ENCODE measurements at regions not wholly inside any gene's neighbourhood (a gene's known extent, or its start where the extent isn't known, plus 50 kb on each side); places are given as distances from the start of the nearest gene placed in this dataset.

DNA sequence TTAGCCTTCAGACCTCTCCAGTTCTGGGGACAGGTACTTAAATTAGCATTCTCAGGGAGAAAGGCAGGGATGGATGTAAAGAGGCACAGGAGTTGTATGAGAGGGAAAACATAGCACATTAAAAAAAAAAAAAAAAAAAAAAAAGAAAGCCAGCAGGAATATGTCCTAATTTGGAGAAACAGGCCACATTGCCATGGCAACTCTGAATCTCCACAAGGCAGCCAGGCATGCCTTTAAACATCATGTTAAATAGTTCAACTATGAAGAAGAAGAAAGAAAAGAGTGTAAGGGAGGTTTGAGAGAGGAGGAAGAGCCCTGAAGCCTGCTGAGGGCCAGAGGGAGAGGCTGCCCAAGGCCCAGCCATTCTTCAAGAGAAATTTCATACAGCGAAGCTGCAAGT lies 145.8 kb downstream of the GRIN2B start:
- POLR2A ChIA-PET = no interaction called here

DNA sequence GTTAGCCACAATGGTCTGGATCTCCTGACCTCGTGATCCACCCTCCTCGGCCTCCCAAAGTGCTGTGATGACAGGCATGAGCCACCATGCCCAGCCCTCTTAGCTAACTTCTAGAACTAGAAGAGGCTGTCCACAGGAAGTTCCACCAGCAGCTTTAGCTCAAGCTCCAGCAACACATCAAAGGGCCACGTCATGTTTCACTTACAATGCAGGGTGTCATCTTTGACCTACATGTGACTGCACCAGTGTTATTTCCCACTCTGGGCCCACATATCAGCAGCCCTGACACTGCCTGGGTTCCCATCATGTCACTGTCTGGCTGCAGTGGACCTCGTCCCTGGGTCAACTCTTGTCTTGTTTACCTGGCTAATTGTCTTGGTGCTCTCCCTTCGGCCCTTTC lies 147.2 kb downstream of the GRIN2B start:
- no peak overlapping the region for H3K27ac ChIP-seq
- WGBS (ENCODE audit: missing lambda C conversion rate) = 68% methylated on average over 5 of the region's 5 CpGs
- H3K4me2 ChIP-seq = no peak overlapping the region
- TF ChIP-seq CBX2 (IDR thresholded peaks at IDR 0.05; ENCODE audit: borderline replicate concordance, low read depth) (no peak), TFCP2L1 (CRISPR knock-in tag; IDR thresholded peaks at IDR 0.05) (no peak), ZFP36 (IDR thresholded peaks at IDR 0.05; ENCODE audit: borderline replicate concordance, partially characterized antibody) (no peak), CBX8 (IDR thresholded peaks at IDR 0.05) (no peak), FOSL2 (IDR thresholded peaks at IDR 0.05) (no peak), FOSL2 (CRISPR knock-in tag; IDR thresholded peaks at IDR 0.05) (no peak), EHMT2 (IDR thresholded peaks at IDR 0.05; ENCODE audit: low read depth) (no peak), EP300 (IDR thresholded peaks at IDR 0.05) (no peak), MAFK (IDR thresholded peaks at IDR 0.05; ENCODE audit: partially characterized antibody) (no peak), ZC3H11A (IDR thresholded peaks at IDR 0.05) (no peak), MYC (IDR thresholded peaks at IDR 0.05; ENCODE audit: borderline replicate concordance, low read length) (no peak), POLR2AphosphoS2 (conservative IDR thresholded peaks at IDR 0.05; ENCODE audit: low read length) (no peak), RARB (CRISPR knock-in tag; IDR thresholded peaks at IDR 0.05) (no peak), NPAS2 (CRISPR knock-in tag; IDR thresholded peaks at IDR 0.05; ENCODE audit: borderline replicate concordance) (no peak)
- TF ChIP-seq, protein P1, sequence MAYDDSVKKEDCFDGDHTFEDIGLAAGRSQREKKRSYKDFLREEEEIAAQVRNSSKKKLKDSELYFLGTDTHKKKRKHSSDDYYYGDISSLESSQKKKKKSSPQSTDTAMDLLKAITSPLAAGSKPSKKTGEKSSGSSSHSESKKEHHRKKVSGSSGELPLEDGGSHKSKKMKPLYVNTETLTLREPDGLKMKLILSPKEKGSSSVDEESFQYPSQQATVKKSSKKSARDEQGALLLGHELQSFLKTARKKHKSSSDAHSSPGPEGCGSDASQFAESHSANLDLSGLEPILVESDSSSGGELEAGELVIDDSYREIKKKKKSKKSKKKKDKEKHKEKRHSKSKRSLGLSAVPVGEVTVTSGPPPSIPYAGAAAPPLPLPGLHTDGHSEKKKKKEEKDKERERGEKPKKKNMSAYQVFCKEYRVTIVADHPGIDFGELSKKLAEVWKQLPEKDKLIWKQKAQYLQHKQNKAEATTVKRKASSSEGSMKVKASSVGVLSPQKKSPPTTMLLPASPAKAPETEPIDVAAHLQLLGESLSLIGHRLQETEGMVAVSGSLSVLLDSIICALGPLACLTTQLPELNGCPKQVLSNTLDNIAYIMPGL (CRISPR knock-in tag; IDR thresholded peaks at IDR 0.05; ENCODE audit: borderline replicate concordance) = no peak
- TF ChIP-seq, protein P2, sequence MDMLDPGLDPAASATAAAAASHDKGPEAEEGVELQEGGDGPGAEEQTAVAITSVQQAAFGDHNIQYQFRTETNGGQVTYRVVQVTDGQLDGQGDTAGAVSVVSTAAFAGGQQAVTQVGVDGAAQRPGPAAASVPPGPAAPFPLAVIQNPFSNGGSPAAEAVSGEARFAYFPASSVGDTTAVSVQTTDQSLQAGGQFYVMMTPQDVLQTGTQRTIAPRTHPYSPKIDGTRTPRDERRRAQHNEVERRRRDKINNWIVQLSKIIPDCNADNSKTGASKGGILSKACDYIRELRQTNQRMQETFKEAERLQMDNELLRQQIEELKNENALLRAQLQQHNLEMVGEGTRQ (IDR thresholded peaks at IDR 0.05) = no peak
- no peak overlapping the region for H3K4me3 ChIP-seq
- ATAC-seq (no peak), DNase-seq (ENCODE audit: low read depth in 1 of 2, low spot score in 1 of 2) (no peak), FAIRE-seq (no peak)
- no peaks in the 10 kb centered on the region for H3K9me3 ChIP-seq
- CTCF ChIA-PET = interaction anchor here (0.9 kb wide), 2 partner anchors 19 to 30 kb away, joined by 3 to 4 read pairs; no protein-coding TSS in a partner anchor
- peaks cover 9% of the 10 kb centered on the region; the same call in 2 of the 3 replicates for H3K4me1 ChIP-seq
- POLR2A ChIA-PET = no interaction called here

More for the DNA sequence above, 145.8 kb downstream of the GRIN2B start:
- H3K4me2 ChIP-seq = no peak overlapping the region
- FAIRE-seq (no peak), ATAC-seq (no peak), DNase-seq (ENCODE audit: low read depth in 1 of 2, low spot score in 1 of 2) (no peak)
- H3K9me3 ChIP-seq = no peaks in the 10 kb centered on the region
- CTCF ChIA-PET = interaction anchor here (1.0 to 1.2 kb wide), 2 partner anchors 28 to 473 kb away, joined by 3 read pairs; no protein-coding TSS in a partner anchor
- TF ChIP-seq CBX2 (IDR thresholded peaks at IDR 0.05; ENCODE audit: borderline replicate concordance, low read depth) (no peak), MAZ (IDR thresholded peaks at IDR 0.05; ENCODE audit: borderline replicate concordance, low read depth, low read length) (no peak)
- H3K4me1 ChIP-seq = peaks cover 9% of the 10 kb centered on the region; the same call in 2 of the 3 replicates
- WGBS (ENCODE audit: missing lambda C conversion rate) = 71% methylated on average over 1 of the region's 1 CpG
- no peak overlapping the region for H3K27ac ChIP-seq
- H3K4me3 ChIP-seq = no peak overlapping the region

DNA sequence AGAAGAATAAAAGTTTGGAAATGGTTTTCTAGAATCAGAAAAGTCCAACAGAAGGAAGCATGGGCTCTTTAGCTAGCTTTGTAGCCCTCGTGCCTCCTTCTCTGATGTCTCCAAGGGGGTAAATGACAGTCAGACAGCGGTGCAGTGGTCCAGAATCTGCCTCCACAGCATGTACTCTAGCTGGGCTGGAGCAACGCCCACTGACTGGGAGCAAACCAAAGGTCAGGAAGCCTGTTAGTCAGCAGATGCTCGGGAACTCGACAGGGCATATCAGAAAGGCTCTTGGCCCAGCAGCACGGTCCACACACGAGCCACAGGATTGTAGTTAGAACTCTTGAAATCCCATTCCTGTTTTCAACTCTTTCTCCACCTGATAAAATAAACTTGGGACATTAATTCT lies 164.3 kb downstream of the GRIN2B start:
- Histone ChIP-seq H3K4me1 (peaks cover 18% of the 10 kb centered on the region), H3K4me2 (peak overlapping the region; percentile 36; the same call in 2 of the 3 replicates), H3K27ac (0 out of 6 replicates have a peak overlapping the region, but pooled peaks of 1 of the 2 experiments have one; percentile 22), H3K9me3 (no peaks in the 10 kb centered on the region), H3K4me3 (no peak overlapping the region)
- CTCF ChIA-PET = no interaction called here
- 28% methylated on average over 7 of the region's 7 CpGs for WGBS (ENCODE audit: missing lambda C conversion rate)
- ATAC-seq = peak; percentile 80 to 92; a peak in 5 of 6 replicates
- no peak for FAIRE-seq
- POLR2A ChIA-PET = no interaction called here
- DNase-seq (ENCODE audit: low read depth in 1 of 2, low spot score in 1 of 2) = peak; percentile 6 to 28
- no peak for TF ChIP-seq PHF8 (IDR thresholded peaks at IDR 0.05; ENCODE audit: borderline replicate concordance, low read depth)
- TF ChIP-seq, protein P3, sequence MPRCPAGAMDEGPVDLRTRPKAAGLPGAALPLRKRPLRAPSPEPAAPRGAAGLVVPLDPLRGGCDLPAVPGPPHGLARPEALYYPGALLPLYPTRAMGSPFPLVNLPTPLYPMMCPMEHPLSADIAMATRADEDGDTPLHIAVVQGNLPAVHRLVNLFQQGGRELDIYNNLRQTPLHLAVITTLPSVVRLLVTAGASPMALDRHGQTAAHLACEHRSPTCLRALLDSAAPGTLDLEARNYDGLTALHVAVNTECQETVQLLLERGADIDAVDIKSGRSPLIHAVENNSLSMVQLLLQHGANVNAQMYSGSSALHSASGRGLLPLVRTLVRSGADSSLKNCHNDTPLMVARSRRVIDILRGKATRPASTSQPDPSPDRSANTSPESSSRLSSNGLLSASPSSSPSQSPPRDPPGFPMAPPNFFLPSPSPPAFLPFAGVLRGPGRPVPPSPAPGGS (IDR thresholded peaks at IDR 0.05) = no peak
- TF ChIP-seq MYC (IDR thresholded peaks at IDR 0.05; ENCODE audit: borderline replicate concordance, low read length) = no peak
- TF ChIP-seq, protein P2 (IDR thresholded peaks at IDR 0.05) = no peak
- TF ChIP-seq FOXS1 (CRISPR knock-in tag; IDR thresholded peaks at IDR 0.05) = no peak
- no peak for TF ChIP-seq HDAC2 (IDR thresholded peaks at IDR 0.05)
- no peak for TF ChIP-seq HOXB13 (CRISPR knock-in tag; IDR thresholded peaks at IDR 0.05; ENCODE audit: low read depth)
- no peak for TF ChIP-seq JUNB (IDR thresholded peaks at IDR 0.05)
- TF ChIP-seq, protein P4, sequence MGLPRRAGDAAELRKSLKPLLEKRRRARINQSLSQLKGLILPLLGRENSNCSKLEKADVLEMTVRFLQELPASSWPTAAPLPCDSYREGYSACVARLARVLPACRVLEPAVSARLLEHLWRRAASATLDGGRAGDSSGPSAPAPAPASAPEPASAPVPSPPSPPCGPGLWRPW (IDR thresholded peaks at IDR 0.05) = no peak
- no peak for TF ChIP-seq SREBF2 (IDR thresholded peaks at IDR 0.05)
- TF ChIP-seq, protein P5, sequence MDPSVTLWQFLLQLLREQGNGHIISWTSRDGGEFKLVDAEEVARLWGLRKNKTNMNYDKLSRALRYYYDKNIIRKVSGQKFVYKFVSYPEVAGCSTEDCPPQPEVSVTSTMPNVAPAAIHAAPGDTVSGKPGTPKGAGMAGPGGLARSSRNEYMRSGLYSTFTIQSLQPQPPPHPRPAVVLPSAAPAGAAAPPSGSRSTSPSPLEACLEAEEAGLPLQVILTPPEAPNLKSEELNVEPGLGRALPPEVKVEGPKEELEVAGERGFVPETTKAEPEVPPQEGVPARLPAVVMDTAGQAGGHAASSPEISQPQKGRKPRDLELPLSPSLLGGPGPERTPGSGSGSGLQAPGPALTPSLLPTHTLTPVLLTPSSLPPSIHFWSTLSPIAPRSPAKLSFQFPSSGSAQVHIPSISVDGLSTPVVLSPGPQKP (IDR thresholded peaks at IDR 0.05; ENCODE audit: low read depth, low read length) = no peak
- no peak for TF ChIP-seq ZFP36 (IDR thresholded peaks at IDR 0.05; ENCODE audit: borderline replicate concordance, partially characterized antibody)
- TF ChIP-seq ZSCAN20 (CRISPR knock-in tag; IDR thresholded peaks at IDR 0.05) = no peak
- no peak for TF ChIP-seq RFX5 (IDR thresholded peaks at IDR 0.05)
- no peak for TF ChIP-seq MAZ (IDR thresholded peaks at IDR 0.05; ENCODE audit: borderline replicate concordance, low read depth, low read length)
- TF ChIP-seq RCOR1 (IDR thresholded peaks at IDR 0.05; ENCODE audit: low read depth, low read length) = no peak

All from A549 (cell line).